Osteocyte (in vitro differentiated cells): ENCODE measurements at regions not wholly inside any gene's neighbourhood (a gene's known extent, or its start where the extent isn't known, plus 50 kb on each side); places are given as distances from the start of the nearest gene placed in this dataset.

Experiments
- DNase-seq: peaks from one replicate; pipeline ENCODE4 v3.0.0; 2021; ENCODE audit warnings: mixed read lengths; ENCODE audit not compliant: unreplicated experiment; ENCODE audit errors: extremely low spot score
- H3K27ac Mint-ChIP-seq: one replicate; pipeline ENCODE4 v1.8.0; 2021; ENCODE audit warnings: mild to moderate bottlenecking, mixed read lengths; ENCODE audit not compliant: unreplicated experiment
- H3K27me3 Mint-ChIP-seq: one replicate; pipeline ENCODE4 v1.8.0; 2021; ENCODE audit warnings: mixed read lengths; ENCODE audit not compliant: unreplicated experiment
- H3K36me3 Mint-ChIP-seq: one replicate; pipeline ENCODE4 v1.8.0; 2021; ENCODE audit warnings: mixed read lengths; ENCODE audit not compliant: unreplicated experiment
- H3K4me1 Mint-ChIP-seq: one replicate; pipeline ENCODE4 v1.8.0; 2021; ENCODE audit warnings: mixed read lengths; ENCODE audit not compliant: unreplicated experiment
- H3K4me3 Mint-ChIP-seq: one replicate; pipeline ENCODE4 v1.8.0; 2021; ENCODE audit warnings: mild to moderate bottlenecking, moderate library complexity, mixed read lengths; ENCODE audit not compliant: unreplicated experiment
- H3K9me3 Mint-ChIP-seq: one replicate; pipeline ENCODE4 v1.8.0; 2021; ENCODE audit warnings: mixed read lengths; ENCODE audit not compliant: unreplicated experiment
- CTCF ChIP-seq: fragments of 200-600 bp; sonication (generic); IDR thresholded peaks from 2 replicates; pipeline ENCODE4 v1.5.0; 2021; ENCODE audit warnings: antibody characterized with exemption, mild to moderate bottlenecking, moderate library complexity

- Mint-ChIP-seq H3K4me1 (no peaks in the 10 kb centered on the region), H3K36me3 (no peaks in the 10 kb centered on the region), H3K27ac (no peak overlapping the region), H3K9me3 (no peaks in the 10 kb centered on the region), H3K4me3 (no peak overlapping the region), H3K27me3 (no peaks in the 10 kb centered on the region)
- TF ChIP-seq CTCF = no peak
- DNase-seq = no peak
These were observed 363.7 kb downstream of the CHSY3 start for GRCh38 chr5:130267926-130268325.

- TF ChIP-seq CTCF = no peak
- H3K4me3 Mint-ChIP-seq = no peak overlapping the region
- H3K4me1 Mint-ChIP-seq = no peaks in the 10 kb centered on the region
- H3K9me3 Mint-ChIP-seq = peaks cover 15% of the 10 kb centered on the region
- H3K27me3 Mint-ChIP-seq = no peaks in the 10 kb centered on the region
- H3K36me3 Mint-ChIP-seq = peaks cover 3% of the 10 kb centered on the region
- H3K27ac Mint-ChIP-seq = no peak overlapping the region
- no peak for DNase-seq
These were observed 356.2 kb downstream of the CHSY3 start for GRCh38 chr5:130260481-130260880.

- Mint-ChIP-seq H3K4me3 (no peak overlapping the region), H3K27ac (no peak overlapping the region), H3K36me3 (peaks cover 3% of the 10 kb centered on the region), H3K9me3 (peaks cover 10% of the 10 kb centered on the region), H3K27me3 (no peaks in the 10 kb centered on the region), H3K4me1 (no peaks in the 10 kb centered on the region)
- TF ChIP-seq CTCF = no peak
- no peak for DNase-seq
These were observed 347.7 kb downstream of the CHSY3 start for GRCh38 chr5:130251931-130252330.

GRCh38 chr5:130243641-130244040, 339.4 kb downstream of the CHSY3 start:
- Mint-ChIP-seq H3K36me3 (no peaks in the 10 kb centered on the region), H3K9me3 (no peaks in the 10 kb centered on the region), H3K4me3 (no peak overlapping the region), H3K27ac (no peak overlapping the region), H3K27me3 (no peaks in the 10 kb centered on the region), H3K4me1 (peaks cover 3% of the 10 kb centered on the region)
- no peak for DNase-seq
- no peak for TF ChIP-seq CTCF

- Mint-ChIP-seq H3K9me3 (peaks cover 5% of the 10 kb centered on the region), H3K27me3 (no peaks in the 10 kb centered on the region), H3K27ac (no peak overlapping the region), H3K4me1 (peaks cover 3% of the 10 kb centered on the region), H3K4me3 (no peak overlapping the region), H3K36me3 (no peaks in the 10 kb centered on the region)
- no peak for TF ChIP-seq CTCF
- no peak for DNase-seq
These were observed 333.5 kb downstream of the CHSY3 start for GRCh38 chr5:130237721-130238120.
